Endothelial cell of umbilical vein (primary cell): ENCODE measurements at regions not wholly inside any gene's neighbourhood (a gene's known extent, or its start where the extent isn't known, plus 50 kb on each side); places are given as distances from the start of the nearest gene placed in this dataset.

Source experiments
- BruUV-seq: library from RNA; stranded (reverse); fragments of 400-500 nt; replicated peaks from 2 replicates; lab custom pipeline; 2021; lab: Mats Ljungman, UMichigan
- CTCF ChIA-PET: fragments of 300-600, 350-600 bp; sonication (Branson Sonifier 250); formaldehyde crosslinking; loops from one replicate; lab custom pipeline; 2021; ENCODE audit warnings: antibody characterized with exemption, inconsistent platforms; lab: Charles Lee
- POLR2A ChIA-PET: fragments of 300-600, 350-600 bp; sonication (Branson Sonifier 250); formaldehyde crosslinking; loops from one replicate; lab custom pipeline; 2021; ENCODE audit warnings: antibody characterized with exemption, inconsistent platforms; lab: Charles Lee
- DNase-seq: peaks from one replicate; pipeline ENCODE4 v3.0.0-alpha.2; 2011; ENCODE audit warnings: low read depth, low spot score
- FAIRE-seq: peaks from 2 replicates; lab custom pipeline; 2011; peaks lifted over from hg19 to GRCh38; lab: Jason Lieb, UNC
- H2AFZ ChIP-seq: 2 replicates; pipeline ENCODE4 v1.6.0; 2012; ENCODE audit warnings: low read depth, low read length, control low read depth, inconsistent platforms
- H3K27ac ChIP-seq: 2 replicates; pipeline ENCODE4 v1.5.1; 2011; ENCODE audit warnings: low read depth, mild to moderate bottlenecking, control low read depth, low read length, moderate library complexity; ENCODE audit not compliant: insufficient read depth
- H3K27me3 ChIP-seq, 2 experiments: 2 replicates each; pipeline versions ENCODE4 v1.6.0 to v1.6.1; 2011; ENCODE audit warnings: low read length in 2 of 2, mixed read lengths in 1 of 2; ENCODE audit not compliant: control insufficient read depth in 2 of 2, insufficient read depth in 2 of 2
- H3K36me3 ChIP-seq, 2 experiments: 2 replicates in 1 of 2; 3 replicates in 1 of 2; pipeline ENCODE4 v1.5.1; 2011; ENCODE audit warnings: low read length in 2 of 2, mild to moderate bottlenecking in 1 of 2, moderate library complexity in 1 of 2; ENCODE audit not compliant: control insufficient read depth in 2 of 2, insufficient read depth in 2 of 2; ENCODE audit errors: extremely low read depth in 1 of 2
- H3K4me1 ChIP-seq: 3 replicates; pipeline ENCODE4 v1.5.1; 2011; ENCODE audit warnings: mild to moderate bottlenecking, low read length; ENCODE audit not compliant: control insufficient read depth, insufficient read depth; ENCODE audit errors: extremely low read depth
- H3K4me2 ChIP-seq: 2 replicates; pipeline ENCODE4 v1.6.1; 2011; ENCODE audit warnings: low read length, control low read depth, mixed read lengths; ENCODE audit not compliant: insufficient read depth
- H3K4me3 ChIP-seq, 3 experiments: fragments of 200-600 bp in 1 of 3; sonication (generic), shearing (Covaris generic) in 1 of 3; replicated peaks in 1 of 3; 2 replicates each; pipeline ENCODE4 v1.5.1; 2011 to 2016; ENCODE audit warnings: control low read depth in 3 of 3, low read length in 3 of 3, mild to moderate bottlenecking in 2 of 3, inconsistent platforms in 1 of 3, low read depth in 1 of 3, moderate library complexity in 1 of 3; ENCODE audit not compliant: insufficient read depth in 1 of 3
- H3K79me2 ChIP-seq: 2 replicates; pipeline ENCODE4 v1.6.0; 2012; ENCODE audit warnings: low read length, inconsistent platforms; ENCODE audit not compliant: control insufficient read depth, insufficient read depth
- H3K9ac ChIP-seq: replicated peaks from 2 replicates; pipeline ENCODE3; 2011; ENCODE audit warnings: low read length, control low read depth; ENCODE audit not compliant: insufficient read depth; ENCODE audit errors: extremely low read depth
- H3K9me1 ChIP-seq: replicated peaks from 3 replicates; pipeline ENCODE4 v1.6.0; 2011; ENCODE audit warnings: mild to moderate bottlenecking, low read length; ENCODE audit not compliant: control insufficient read depth, insufficient read depth; ENCODE audit errors: extremely low read depth
- H3K9me3 ChIP-seq: replicated peaks from 2 replicates; pipeline ENCODE4 v1.5.1; 2012; ENCODE audit warnings: low read length, inconsistent platforms; ENCODE audit not compliant: control insufficient read depth, insufficient read depth
- H4K20me1 ChIP-seq: replicated peaks from 2 replicates; pipeline ENCODE3; 2011; ENCODE audit warnings: mild to moderate bottlenecking, low read length; ENCODE audit not compliant: control insufficient read depth, insufficient read depth; ENCODE audit errors: extremely low read depth
- EZH2 ChIP-seq: IDR thresholded peaks from 2 replicates; pipeline ENCODE4 v1.6.1; 2012; ENCODE audit warnings: borderline replicate concordance, low read depth, mild to moderate bottlenecking, moderate library complexity, low read length, inconsistent platforms; ENCODE audit not compliant: severe bottlenecking
- FOS ChIP-seq: IDR thresholded peaks from 2 replicates; pipeline ENCODE4 v1.6.1; 2011; ENCODE audit warnings: mild to moderate bottlenecking, low read length, moderate library complexity, borderline replicate concordance; ENCODE audit not compliant: insufficient read depth
- GATA2 ChIP-seq: IDR thresholded peaks from 2 replicates; pipeline ENCODE4 v1.7.0; 2011; ENCODE audit warnings: low read depth, mild to moderate bottlenecking, moderate library complexity, mixed read lengths, low read length; ENCODE audit not compliant: insufficient read length, insufficient read depth
- JUN ChIP-seq: IDR thresholded peaks from 2 replicates; pipeline ENCODE4 v1.6.1; 2011; ENCODE audit warnings: borderline replicate concordance, low read depth; ENCODE audit not compliant: insufficient read length, insufficient read depth
- MYC ChIP-seq: IDR thresholded peaks from one replicate; pipeline ENCODE4 v1.6.1; 2011; ENCODE audit warnings: mild to moderate bottlenecking, low read depth, low read length
- POLR2A ChIP-seq: IDR thresholded peaks from 2 replicates; pipeline ENCODE4 v1.6.1; 2012; ENCODE audit warnings: low read depth, mild to moderate bottlenecking, control low read depth, low read length
- POLR2AphosphoS5 ChIP-seq: IDR thresholded peaks from 2 replicates; pipeline ENCODE4 v1.6.1; 2012; ENCODE audit warnings: low read depth, mild to moderate bottlenecking, control low read depth, low read length, moderate library complexity; ENCODE audit not compliant: insufficient read depth
- dilution Hi-C: fragments of 300-500 bp; cut with MboI; formaldehyde crosslinking; loops from one replicate; pipeline ENCODE4 v1.15.0; 2019; ENCODE audit warnings: low sequenced_read_pairs; ENCODE audit not compliant: extremely low pct_ligation_motif_present
- intact Hi-C: fragments of 100-400 bp; cut with micrococcal nuclease; formaldehyde crosslinking; loops from one replicate; pipeline ENCODE4 v1.10.0; 2022
- TF ChIP-seq, protein P1 (sequence below), 2 donors: IDR thresholded peaks; 1 replicate in 1 of 2; 2 replicates in 1 of 2; pipeline ENCODE4 v1.5.1; 2011; ENCODE audit warnings: low read length in 2 of 2, mild to moderate bottlenecking in 2 of 2, moderate library complexity in 2 of 2, control low read depth in 1 of 2, inconsistent platforms in 1 of 2, low read depth in 1 of 2; ENCODE audit not compliant: insufficient read depth in 1 of 2; ENCODE audit errors: extremely low read depth in 1 of 2
- TF ChIP-seq, protein P2 (sequence below): IDR thresholded peaks from 2 replicates; pipeline ENCODE4 v1.6.1; 2011; ENCODE audit not compliant: insufficient read depth, insufficient read length

DNA sequence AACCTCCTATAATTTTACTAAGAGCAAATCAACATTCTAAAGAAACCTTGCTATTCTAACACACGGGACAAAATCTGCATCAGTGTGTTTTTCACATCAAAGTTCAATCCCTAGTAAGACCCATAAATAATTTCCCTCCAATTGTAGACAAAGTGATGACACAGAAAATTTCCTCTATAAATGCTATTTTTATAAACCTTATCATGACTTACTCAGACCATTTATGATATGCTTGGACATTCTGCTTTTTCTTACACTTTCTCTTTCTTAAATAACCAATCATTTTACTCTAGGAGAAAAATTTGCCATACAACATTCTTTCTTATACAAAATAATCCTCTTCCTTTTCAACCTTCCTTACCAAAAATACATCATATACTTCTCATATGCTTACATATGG, 67.0 kb downstream of the SDR9C7 start:
- dilution Hi-C loops (no loop called here), intact Hi-C loops (no loop called here)
- H3K27ac ChIP-seq: no peak overlapping the region
- ChIA-PET POLR2A (no interaction called here), CTCF (no interaction called here)
- no peaks in the 10 kb centered on the region for H3K4me1 ChIP-seq
- no peaks in the 10 kb centered on the region for H4K20me1 ChIP-seq
- H3K9me1 ChIP-seq: no peaks in the 10 kb centered on the region
- H3K9ac ChIP-seq: no peak overlapping the region
- no peaks in the 10 kb centered on the region for H3K9me3 ChIP-seq
- H3K36me3 ChIP-seq: no peaks in the 10 kb centered on the region
- TF ChIP-seq, protein P1, sequence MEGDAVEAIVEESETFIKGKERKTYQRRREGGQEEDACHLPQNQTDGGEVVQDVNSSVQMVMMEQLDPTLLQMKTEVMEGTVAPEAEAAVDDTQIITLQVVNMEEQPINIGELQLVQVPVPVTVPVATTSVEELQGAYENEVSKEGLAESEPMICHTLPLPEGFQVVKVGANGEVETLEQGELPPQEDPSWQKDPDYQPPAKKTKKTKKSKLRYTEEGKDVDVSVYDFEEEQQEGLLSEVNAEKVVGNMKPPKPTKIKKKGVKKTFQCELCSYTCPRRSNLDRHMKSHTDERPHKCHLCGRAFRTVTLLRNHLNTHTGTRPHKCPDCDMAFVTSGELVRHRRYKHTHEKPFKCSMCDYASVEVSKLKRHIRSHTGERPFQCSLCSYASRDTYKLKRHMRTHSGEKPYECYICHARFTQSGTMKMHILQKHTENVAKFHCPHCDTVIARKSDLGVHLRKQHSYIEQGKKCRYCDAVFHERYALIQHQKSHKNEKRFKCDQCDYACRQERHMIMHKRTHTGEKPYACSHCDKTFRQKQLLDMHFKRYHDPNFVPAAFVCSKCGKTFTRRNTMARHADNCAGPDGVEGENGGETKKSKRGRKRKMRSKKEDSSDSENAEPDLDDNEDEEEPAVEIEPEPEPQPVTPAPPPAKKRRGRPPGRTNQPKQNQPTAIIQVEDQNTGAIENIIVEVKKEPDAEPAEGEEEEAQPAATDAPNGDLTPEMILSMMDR (IDR thresholded peaks at IDR 0.05; ENCODE audit: extremely low read depth in 1 of 2, insufficient read depth in 1 of 2, low read depth in 1 of 2, low read length in 2 of 2): no peak
- TF ChIP-seq, protein P2, sequence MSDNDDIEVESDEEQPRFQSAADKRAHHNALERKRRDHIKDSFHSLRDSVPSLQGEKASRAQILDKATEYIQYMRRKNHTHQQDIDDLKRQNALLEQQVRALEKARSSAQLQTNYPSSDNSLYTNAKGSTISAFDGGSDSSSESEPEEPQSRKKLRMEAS: no peak
- TF ChIP-seq JUN: no peak
- no peak for TF ChIP-seq POLR2AphosphoS5
- TF ChIP-seq POLR2A: no peak
- no peak for TF ChIP-seq GATA2
- no peak for TF ChIP-seq FOS
- no peak for TF ChIP-seq EZH2
- TF ChIP-seq MYC: no peak
- H3K27me3 ChIP-seq: peaks cover 2 to 3% of the 10 kb centered on the region in 2 experiments
- no peak for FAIRE-seq
- no TSS peak for BruUV-seq
- no peak overlapping the region for H2AFZ ChIP-seq
- no peak overlapping the region for H3K4me2 ChIP-seq
- H3K79me2 ChIP-seq: no peaks in the 10 kb centered on the region
- no peak for DNase-seq
- no peak overlapping the region for H3K4me3 ChIP-seq
